A549 (cell line): ENCODE measurements at regions not wholly inside any gene's neighbourhood (a gene's known extent, or its start where the extent isn't known, plus 50 kb on each side); places are given as distances from the start of the nearest gene placed in this dataset.

ENCODE experiments used
- JUNB ChIP-seq: fragments of >200 bp; sonication (Bioruptor Twin); formaldehyde crosslinking; IDR thresholded peaks from 2 replicates; pipeline ENCODE4 v1.6.1; 2016
- KDM5A ChIP-seq: fragments of 200-600 bp; sonication (generic); IDR thresholded peaks from 2 replicates; pipeline ENCODE4 v1.6.1; 2016; ENCODE audit warnings: antibody characterized with exemption, mild to moderate bottlenecking
- NFE2L2 ChIP-seq: fragments of 150-350 bp; conservative IDR thresholded peaks from 2 replicates; pipeline ENCODE4 v1.6.1; 2014; ENCODE audit warnings: low read length
- NR3C1 ChIP-seq: fragments of >200 bp; sonication (Bioruptor Twin); formaldehyde crosslinking; IDR thresholded peaks from 3 replicates; pipeline ENCODE4 v1.6.1; 2017
- TF ChIP-seq, protein P1 (sequence below): fragments of >200 bp; sonication (Bioruptor Twin); formaldehyde crosslinking; IDR thresholded peaks from 3 replicates; pipeline ENCODE4 v1.5.1; 2016
- TF ChIP-seq, protein P2 (sequence below): fragments of 450-650 bp; IDR thresholded peaks from 2 replicates; pipeline ENCODE4 v1.6.1; 2014; ENCODE audit warnings: antibody characterized with exemption

DNA sequence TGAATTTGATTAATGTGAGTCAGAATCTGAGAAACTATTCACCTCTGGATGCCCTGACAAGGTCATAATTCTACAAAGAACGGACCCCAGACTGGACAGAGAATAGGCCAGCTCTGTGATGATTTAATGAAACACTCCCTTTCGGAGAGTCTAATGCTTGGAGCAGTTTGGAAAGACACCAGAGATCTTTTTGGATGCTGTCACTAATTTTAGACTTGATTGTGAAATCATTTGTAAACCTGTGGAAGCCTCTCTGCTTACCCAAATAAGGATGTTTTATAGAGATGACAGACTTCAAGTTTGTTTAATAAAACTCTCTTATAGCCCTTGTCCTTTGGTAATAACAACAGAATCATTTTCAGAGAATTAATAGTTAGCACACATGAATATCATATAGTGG lies 83.5 kb downstream of the MYL12B start:
- TF ChIP-seq KDM5A (no peak), NFE2L2 (no peak), NR3C1 (no peak), JUNB (no peak)
- TF ChIP-seq, protein P1, sequence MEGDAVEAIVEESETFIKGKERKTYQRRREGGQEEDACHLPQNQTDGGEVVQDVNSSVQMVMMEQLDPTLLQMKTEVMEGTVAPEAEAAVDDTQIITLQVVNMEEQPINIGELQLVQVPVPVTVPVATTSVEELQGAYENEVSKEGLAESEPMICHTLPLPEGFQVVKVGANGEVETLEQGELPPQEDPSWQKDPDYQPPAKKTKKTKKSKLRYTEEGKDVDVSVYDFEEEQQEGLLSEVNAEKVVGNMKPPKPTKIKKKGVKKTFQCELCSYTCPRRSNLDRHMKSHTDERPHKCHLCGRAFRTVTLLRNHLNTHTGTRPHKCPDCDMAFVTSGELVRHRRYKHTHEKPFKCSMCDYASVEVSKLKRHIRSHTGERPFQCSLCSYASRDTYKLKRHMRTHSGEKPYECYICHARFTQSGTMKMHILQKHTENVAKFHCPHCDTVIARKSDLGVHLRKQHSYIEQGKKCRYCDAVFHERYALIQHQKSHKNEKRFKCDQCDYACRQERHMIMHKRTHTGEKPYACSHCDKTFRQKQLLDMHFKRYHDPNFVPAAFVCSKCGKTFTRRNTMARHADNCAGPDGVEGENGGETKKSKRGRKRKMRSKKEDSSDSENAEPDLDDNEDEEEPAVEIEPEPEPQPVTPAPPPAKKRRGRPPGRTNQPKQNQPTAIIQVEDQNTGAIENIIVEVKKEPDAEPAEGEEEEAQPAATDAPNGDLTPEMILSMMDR: no peak
- TF ChIP-seq, protein P2, sequence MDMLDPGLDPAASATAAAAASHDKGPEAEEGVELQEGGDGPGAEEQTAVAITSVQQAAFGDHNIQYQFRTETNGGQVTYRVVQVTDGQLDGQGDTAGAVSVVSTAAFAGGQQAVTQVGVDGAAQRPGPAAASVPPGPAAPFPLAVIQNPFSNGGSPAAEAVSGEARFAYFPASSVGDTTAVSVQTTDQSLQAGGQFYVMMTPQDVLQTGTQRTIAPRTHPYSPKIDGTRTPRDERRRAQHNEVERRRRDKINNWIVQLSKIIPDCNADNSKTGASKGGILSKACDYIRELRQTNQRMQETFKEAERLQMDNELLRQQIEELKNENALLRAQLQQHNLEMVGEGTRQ: no peak
